HG03354 (cell line): ENCODE measurements at regions not wholly inside any gene's neighbourhood (a gene's known extent, or its start where the extent isn't known, plus 50 kb on each side); places are given as distances from the start of the nearest gene placed in this dataset.

ENCODE experiments used
- ATAC-seq: cut with Tn5 transposase; IDR thresholded peaks from one replicate; pipeline ENCODE4 v1.9.1; 2021; ENCODE audit warnings: mild to moderate bottlenecking; ENCODE audit not compliant: unreplicated experiment, poor library complexity, severe bottlenecking

DNA sequence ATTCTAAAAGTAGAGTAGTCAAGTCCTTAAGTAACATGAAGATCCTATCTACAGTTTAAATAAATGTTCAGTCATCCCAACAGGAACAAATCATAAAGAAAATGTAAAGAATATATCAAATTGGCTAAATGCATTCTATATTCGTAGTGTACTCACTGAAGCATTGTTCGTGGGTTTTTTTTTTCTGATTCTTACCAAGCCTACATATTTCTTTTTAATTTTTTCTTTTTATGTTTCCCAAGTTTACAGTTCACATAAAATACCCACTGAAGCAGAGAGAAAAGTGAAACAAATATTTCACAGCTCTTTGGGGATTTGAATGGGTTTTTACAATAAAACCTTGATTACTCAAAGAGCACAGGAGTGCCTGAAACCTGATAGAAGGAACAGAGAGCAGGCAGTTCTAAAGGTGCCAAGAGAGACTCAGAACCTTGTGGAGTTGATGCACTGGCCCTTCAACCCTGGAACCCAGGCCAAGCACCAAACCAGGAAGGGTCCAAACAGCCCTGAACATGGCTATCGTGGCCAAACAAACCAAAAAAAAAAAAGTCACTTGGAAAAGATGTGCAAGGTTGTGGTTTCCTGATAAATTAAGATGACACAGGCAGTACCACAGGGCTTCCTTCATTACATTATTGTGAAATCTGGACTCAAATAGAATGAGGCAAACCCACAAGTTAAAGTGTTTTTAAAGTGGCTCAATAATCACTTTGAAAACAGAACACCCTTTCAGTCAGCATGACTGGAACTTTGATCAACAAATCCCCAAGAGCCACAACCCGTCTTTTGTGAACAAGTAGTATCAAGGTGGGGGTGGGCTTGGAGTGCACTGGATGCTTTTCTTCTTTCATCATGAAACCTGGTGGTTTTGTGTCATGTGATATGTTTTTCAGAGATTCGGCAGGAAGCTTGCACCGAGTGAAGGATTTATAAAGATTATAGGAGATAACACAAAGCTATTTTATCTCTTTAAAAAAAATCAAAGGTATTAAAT is 245.0 kb upstream of the FN1 start:
- peak; percentile 67 for ATAC-seq

DNA sequence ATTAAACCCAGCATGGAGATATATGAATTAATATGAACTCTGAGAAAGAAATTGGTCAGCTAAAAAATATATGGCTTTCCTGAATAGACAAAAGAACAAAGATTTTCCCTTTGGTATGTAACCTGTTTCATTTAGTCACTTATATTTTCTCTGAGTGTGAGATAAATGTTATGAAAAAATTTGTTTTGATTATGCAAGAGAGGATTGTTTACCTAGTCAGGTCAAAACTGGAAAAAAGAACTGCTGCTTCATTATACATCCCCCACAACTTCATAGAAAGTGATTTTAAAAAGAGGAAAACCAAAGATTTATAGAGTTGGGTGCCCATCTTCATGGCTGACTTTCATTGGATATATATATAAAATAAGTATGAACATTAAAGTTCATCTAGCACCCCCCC is 242.2 kb upstream of the FN1 start:
- no peak for ATAC-seq

DNA sequence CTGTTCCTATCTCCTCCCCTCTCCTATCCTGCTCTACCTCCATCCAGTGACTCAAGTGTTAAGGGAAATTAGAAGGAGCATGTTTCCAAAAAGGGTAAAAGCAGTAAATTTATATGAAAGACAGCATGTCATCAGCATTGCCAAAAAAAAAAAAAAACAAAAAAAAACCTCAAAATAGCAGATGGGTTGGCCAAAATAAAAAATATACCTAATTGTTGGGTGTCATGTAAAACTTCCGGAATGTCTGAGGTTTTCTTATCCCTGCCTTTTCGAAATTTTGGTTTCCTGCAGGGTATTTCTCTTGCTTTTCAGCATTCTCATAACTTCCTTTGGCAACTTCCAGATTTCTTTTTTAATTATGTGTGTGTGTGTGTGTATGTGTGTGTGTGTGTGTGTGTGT is 241.6 kb upstream of the FN1 start:
- ATAC-seq, result no peak

DNA sequence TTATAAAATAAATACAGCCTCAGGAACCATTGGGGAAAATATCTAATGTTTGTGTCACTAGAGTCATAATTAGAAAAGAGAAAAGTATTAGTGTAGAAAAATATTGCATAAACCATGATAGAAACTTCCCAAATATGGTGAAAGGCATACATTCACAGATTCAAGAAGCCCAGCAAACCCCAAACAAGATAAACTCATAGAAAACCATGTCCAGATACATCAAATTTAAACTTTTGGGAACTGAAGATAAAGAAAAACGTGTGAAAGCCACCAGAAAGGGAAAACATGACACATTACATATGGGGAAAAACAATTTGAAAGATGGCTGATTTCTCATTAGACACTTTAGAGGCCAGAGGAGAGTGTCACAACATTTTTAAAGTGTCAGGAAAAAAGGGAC is 236.5 kb upstream of the FN1 start:
- no peak for ATAC-seq

DNA sequence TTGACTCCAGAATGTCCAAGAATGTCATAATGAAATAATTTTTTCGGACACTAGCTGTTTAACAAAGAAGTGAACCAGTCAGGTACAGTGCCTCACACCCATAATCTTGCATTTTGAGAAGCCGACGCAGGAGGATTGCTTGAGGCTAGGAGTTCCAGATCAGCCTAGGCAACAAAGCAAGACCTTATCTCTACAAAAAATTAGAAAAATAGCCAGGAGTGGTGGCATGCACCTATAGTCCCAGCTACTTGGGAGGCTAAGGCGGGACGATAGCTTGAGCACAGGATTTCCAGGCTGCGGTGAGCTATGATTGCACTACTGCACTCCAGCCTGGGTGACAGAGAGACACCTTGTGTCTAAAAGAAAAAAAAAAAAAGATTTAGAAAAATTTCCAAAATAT is 235.8 kb upstream of the FN1 start:
- no peak for ATAC-seq

DNA sequence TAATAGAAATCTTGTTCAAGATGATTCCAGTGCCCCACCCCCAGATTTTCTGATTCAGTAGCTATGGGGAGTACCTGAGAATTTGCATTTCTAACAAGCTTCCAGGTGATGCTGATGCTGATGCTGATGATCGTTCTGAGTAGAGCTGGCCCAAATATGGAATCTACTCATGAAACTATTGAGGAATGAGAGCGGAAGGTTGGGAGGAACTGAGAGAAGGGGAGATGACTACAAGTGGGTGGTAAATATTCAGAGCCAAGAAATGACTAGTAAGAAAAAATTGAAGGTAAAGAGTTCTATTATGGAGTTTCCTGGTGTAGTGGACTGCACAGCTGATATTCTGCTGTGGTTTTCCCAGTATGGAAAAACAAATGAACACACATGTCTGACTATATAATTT is 235.4 kb upstream of the FN1 start:
- ATAC-seq, result no peak

DNA sequence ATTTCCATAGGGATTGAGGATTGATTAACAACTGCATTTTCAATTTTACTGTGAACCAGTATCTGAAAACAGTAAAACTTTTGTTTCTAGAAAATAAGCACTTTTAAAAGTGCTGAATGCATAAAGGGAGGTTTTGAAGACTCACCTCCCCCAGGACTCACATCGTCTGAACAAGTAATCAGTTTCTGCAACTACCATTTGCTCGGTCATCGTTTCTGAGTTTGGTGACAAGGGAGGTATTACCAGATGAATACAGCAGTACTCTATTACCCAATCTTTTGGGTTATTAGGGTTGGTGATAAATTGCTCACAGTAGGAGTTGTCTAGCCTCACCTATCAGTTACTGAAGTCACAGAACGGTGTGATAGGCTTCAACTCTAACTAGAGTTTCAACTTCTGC is 234.5 kb upstream of the FN1 start:
- no peak for ATAC-seq

DNA sequence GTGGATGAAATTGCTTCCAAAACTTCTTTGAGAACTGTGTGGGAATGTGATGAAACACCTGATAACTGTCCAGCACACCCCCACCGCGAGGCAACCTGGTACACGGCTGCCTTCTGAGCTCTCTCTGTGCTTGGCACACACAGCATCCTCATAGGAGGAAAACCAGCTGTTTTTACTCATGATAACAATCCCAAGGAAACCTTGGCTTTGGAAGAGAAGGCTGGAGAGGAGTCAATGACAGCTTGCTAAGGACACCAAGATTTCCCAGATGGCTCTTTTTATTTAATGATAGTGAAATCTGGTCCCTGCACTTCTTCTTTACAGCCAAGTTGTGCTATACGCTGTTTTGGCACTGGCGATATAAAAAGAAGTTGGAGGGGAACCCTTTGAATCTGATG is 232.5 kb upstream of the FN1 start:
- no peak for ATAC-seq

DNA sequence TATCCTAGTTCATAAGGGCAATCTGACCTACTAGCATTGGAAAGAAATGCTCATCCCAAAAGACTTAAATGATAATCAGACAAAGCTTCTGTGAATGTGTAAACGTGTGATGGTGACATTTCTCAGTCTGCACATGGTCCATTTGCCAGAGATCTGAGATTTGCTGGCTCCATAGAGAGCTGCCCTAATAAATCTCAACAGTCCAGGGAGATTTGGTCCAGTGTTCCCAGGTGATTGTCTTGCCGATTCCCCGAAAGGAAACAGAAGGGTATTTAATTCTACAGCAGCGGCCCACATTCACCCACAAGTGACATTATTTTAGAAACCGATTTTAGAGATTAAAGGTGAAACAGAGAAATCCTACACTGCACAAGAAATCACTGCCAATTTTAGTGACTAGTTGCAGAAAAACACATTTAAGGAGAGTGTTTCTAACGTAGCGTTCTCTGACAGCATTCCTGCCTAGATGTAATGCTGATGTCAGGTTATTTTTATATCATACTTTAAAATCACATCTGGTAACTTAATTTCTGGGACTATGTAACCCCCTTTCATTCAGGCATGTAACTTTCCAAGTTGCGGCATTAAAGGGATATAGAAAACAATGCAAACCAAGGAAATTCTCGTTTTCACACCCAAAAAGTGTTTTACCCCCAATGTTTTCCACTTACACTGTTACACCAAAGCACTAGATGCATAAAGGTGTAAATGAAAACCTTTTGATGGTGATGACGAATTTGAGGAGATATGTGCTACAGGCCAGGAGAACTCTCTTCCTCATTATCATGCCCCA is 231.9 kb upstream of the FN1 start:
- ATAC-seq, result no peak

DNA sequence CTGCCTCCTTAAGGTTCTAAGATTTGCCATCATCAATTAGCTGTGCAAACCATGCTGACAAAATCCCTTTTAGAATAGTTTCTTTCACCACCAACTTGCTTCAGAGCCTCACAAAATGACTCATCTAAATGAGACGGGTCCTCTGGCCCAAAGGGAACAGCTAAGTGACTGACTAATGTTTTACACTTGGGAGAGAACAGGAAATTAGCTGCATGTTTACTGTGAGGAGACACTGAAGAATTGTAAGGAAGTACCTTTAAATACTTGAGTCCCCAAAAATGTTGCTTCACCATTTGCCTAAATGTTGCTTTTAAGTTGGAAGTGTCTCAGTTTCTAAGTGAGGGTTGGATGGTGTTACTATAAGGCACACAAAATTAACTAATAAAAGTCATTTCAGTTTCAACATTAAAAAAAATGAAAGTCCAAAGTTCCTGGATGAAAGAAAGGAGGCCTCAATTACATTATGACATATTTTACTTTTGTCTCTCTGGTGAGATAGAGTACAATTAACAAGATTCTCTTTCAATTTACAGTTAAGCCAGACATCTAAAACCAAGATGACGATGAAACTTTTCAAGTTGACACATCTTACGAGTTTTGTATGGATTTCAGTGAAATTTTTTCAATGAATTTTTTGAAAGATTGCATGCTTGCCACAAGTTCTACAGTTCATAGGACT is 229.1 kb upstream of the FN1 start:
- ATAC-seq, result peak; percentile 78

DNA sequence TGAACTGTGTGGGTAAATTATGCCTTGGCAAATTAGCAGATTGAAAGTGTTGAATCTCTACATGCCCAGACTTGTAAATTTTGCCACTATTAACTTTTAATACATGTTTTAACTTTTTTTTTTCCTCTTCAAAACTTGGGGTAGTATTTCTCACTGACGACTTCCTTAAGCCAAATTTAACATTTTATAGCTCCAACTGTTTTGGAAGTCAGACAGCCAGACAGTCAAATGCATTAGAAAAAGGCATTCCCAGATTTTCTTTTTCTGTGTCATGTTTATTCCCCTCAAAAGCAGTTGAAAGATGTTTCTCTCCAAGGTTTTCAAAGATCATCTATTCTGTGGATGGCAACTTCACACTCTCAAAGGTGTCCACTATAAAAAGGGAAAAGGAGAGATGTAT is 226.8 kb upstream of the FN1 start:
- ATAC-seq, result no peak

DNA sequence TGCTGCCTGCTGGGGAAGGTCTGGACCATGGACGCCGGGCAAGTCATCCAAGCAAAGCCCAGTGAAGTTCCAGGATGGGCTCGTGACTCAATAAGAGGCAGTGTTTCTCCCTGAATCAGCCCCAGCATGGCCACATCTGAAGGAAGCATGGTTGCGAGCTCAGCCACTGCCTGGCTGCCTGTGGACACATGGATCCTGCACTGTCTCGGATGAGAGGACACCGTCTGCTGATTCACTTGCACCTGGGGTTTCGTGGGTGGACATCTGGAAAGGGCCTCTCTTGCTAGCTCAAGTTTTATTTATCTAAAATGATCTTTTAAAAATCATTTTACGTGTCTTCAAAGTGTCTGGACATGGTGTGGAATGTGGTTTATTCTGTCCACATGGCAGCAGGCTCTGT is 224.8 kb upstream of the FN1 start:
- no peak for ATAC-seq

DNA sequence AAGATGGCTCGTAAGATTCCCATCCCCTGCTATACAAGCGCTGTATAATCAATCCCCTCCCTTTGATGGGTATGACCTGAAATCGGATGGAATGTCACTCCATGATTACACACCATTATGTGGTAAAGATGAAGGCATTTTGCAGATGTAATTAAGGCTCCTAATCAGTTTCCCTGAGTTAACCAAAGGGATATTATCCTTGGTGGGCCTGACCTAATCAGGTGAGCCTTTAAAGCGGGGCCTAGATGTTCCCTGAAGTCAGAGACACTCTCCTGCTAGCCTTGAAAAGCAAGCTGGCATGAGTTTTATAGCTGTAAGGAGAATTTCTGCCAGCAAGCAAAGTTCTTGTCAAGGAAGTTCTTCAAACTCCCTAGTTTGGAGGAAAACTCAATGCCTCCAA is 223.8 kb upstream of the FN1 start:
- no peak for ATAC-seq

DNA sequence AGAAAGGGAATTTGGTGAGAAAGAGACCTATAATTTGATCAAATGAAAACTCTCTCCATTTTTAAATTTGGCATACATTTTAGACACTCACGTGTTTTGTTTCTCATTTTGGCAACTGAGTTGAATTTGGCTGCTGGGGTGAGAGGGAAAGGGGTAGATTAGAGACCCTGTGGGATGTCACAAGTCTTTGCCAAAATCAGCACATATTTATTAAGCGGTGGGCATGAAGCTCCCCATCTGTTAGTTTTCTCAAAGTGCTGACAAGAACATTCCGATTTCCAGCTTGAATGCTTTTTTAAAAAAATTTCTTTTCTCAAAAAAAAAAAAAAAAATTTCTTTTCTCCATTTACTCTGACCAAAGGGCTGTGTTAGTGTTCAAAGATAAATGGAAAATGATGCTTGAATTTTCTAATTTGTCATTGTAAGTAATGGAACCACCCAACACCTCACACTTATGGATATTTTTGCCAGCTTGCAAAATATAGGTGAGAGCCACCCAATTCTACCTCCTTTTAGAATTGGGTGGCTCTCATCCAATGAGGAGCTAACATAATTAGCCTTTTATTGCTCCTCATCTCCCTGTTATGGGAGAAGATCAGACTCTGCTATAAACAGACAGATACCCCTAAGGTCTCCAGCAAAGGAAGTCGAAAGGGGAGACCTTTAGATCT is 222.9 kb upstream of the FN1 start:
- ATAC-seq, result no peak

DNA sequence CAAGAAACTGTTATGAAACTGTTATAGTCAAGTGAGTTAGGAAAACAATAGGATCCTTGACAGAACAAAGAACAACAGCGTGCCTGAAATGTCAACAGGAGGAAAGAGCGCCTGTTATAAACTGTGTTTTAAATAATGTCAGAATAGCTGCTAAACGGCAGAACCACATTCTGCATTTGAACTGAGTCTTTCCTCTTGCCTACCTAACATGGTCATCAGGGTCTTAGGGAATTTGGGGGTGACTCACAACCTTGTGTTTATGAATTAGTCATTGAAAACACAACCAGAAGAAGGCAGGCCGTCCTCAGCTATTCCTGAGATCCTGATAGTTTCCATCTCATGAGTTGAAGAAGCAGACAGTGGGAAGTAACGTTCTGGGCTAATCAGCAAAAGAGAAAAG is 222.0 kb upstream of the FN1 start:
- no peak for ATAC-seq

DNA sequence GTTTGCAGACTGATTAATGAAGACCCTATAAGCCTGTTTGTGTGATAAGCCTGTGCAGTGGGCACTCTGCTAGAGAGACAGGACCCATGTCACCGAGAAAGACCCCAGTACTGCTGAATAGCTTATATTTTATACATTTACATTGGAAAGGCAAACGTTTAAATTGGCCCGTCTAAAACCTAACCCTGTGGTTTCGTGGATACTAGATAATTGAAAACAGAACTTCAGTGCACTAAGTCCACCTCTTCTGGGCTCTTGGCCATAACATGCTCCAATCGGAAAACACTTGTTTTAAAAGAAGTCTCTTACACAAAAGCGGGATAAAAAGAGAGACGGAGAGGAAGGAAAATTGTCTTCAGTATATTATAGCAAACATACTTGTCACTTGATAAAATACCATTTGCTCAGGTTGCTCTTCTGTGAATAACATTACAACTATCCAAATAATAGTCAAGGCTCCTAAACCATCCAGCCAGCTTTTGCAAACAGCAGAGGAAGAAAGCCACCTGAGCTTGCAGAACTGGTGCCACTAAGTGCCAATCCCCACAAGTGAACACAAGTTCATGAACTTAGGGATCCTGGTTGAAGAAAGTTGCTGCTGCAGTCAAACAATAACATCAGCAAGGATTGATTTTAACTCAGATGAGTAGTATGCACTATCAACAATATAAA is 218.4 kb upstream of the FN1 start:
- no peak for ATAC-seq

DNA sequence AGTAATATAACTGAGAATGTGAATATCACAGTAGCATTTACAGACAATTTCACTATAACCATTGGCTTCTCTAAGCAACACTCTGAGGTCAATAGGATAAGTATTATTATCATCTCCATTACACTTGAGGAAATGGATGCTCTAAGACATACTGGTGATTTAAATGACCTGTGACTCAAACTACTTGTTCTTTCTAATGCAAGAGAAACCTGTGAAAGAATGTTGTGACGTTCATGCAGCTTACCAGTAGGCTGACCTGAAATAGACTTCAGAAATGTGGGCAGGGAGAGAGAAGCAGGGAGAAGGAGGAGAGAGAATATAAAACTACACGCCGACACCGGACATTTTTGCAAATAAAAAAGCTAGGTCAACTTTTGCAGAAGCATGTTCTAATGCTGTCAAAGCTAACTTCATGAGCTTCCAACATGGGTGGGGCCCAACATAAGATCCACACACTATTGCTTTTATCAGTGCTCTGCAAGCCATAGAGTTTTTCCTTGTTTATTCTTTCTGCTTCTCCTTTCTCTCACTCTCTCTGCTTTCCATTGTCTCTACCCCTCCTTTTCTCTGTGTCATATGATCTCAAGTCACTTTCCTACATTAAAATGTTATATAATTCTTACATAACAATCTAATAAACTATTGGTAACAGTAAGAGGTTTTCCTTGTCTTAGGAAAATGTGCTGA is 217.6 kb upstream of the FN1 start:
- ATAC-seq, result no peak

DNA sequence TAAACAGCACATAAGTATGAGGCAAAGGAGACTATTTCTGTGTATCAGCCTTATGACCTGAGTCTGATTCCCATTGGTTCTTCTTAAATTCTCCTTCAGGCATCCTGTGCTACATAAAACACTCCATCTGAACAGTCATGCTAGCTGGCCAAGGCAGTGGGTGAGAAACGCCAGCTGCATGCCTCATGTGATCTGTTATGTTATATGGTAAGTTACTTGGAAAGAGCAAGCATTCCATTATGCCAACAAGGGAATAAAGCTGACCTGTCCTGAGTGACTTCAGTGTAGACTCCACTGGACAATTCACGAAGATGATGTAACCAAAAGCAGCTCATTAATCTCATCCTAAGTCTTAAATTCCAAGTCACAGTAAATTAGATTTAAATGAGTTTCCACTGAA is 216.5 kb upstream of the FN1 start:
- no peak for ATAC-seq

DNA sequence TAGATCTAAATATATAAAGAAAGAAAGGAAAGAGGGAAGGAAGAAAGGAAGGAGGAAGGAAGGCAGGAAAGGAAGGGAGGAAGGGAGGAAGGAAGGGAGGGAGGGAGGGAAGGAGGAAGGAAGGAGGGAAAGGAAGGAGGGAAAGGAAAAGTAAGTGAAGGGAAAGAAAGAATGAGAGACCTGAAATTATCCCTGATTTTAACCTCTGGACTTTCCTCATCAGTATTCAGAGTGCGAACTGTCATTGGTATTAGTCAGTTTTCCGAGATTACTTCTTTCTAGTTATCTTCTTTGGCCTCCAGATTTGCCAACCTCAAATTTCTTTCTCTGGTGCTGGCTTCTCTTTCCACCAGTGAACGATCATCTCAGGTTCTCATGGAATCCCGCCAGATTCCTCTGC is 215.5 kb upstream of the FN1 start:
- ATAC-seq, result no peak
